ENCODE measurements at regions not wholly inside any gene's neighbourhood (a gene's known extent, or its start where the extent isn't known, plus 50 kb on each side); places are given as distances from the start of the nearest gene placed in this dataset.

- H3K9me3 Mint-ChIP-seq (ENCODE audit: low read depth) = no peaks in the 10 kb centered on the region
- H3K27ac Mint-ChIP-seq = no peak overlapping the region
- H3K36me3 Mint-ChIP-seq (ENCODE audit: insufficient read depth) = no peaks in the 10 kb centered on the region
- no peak for TF ChIP-seq CTCF (IDR thresholded peaks at IDR 0.05; ENCODE audit: unreplicated experiment)
- DNase-seq (ENCODE audit: low spot score, unreplicated experiment) = no peak
- peaks cover 14% of the 10 kb centered on the region for H3K27me3 Mint-ChIP-seq
- H3K4me3 Mint-ChIP-seq (ENCODE audit: low read depth) = no peak overlapping the region
- peaks cover 15% of the 10 kb centered on the region for H3K4me1 Mint-ChIP-seq (ENCODE audit: low read depth)
These were observed 136.9 kb downstream of the CD83 start for GRCh38 chr6:14254505-14254904.

GRCh38 chr6:14255916-14256315 is 138.3 kb downstream of the CD83 start:
- no peak overlapping the region for H3K4me3 Mint-ChIP-seq (ENCODE audit: low read depth)
- peaks cover 16% of the 10 kb centered on the region for H3K4me1 Mint-ChIP-seq (ENCODE audit: low read depth)
- no peak for DNase-seq (ENCODE audit: low spot score, unreplicated experiment)
- TF ChIP-seq CTCF (IDR thresholded peaks at IDR 0.05; ENCODE audit: unreplicated experiment) = no peak
- H3K27me3 Mint-ChIP-seq = peaks cover 14% of the 10 kb centered on the region
- no peaks in the 10 kb centered on the region for H3K36me3 Mint-ChIP-seq (ENCODE audit: insufficient read depth)
- peaks cover 3% of the 10 kb centered on the region for H3K9me3 Mint-ChIP-seq (ENCODE audit: low read depth)
- H3K27ac Mint-ChIP-seq = no peak overlapping the region

GRCh38 chr6:14258117-14258516 is 140.5 kb downstream of the CD83 start:
- Mint-ChIP-seq H3K4me3 (ENCODE audit: low read depth) (no peak overlapping the region), H3K36me3 (ENCODE audit: insufficient read depth) (peaks cover 3% of the 10 kb centered on the region), H3K27ac (peak overlapping the region; percentile 24), H3K27me3 (peaks cover 11% of the 10 kb centered on the region), H3K9me3 (ENCODE audit: low read depth) (peaks cover 9% of the 10 kb centered on the region), H3K4me1 (ENCODE audit: low read depth) (peaks cover 16% of the 10 kb centered on the region)
- TF ChIP-seq CTCF (IDR thresholded peaks at IDR 0.05; ENCODE audit: unreplicated experiment) = no peak
- DNase-seq (ENCODE audit: low spot score, unreplicated experiment) = no peak

- H3K36me3 Mint-ChIP-seq (ENCODE audit: insufficient read depth) = peaks cover 3% of the 10 kb centered on the region
- peaks cover 16% of the 10 kb centered on the region for H3K4me1 Mint-ChIP-seq (ENCODE audit: low read depth)
- no peak overlapping the region for H3K4me3 Mint-ChIP-seq (ENCODE audit: low read depth)
- TF ChIP-seq CTCF (IDR thresholded peaks at IDR 0.05; ENCODE audit: unreplicated experiment) = no peak
- peaks cover 11% of the 10 kb centered on the region for H3K27me3 Mint-ChIP-seq
- no peak for DNase-seq (ENCODE audit: low spot score, unreplicated experiment)
- peaks cover 13% of the 10 kb centered on the region for H3K9me3 Mint-ChIP-seq (ENCODE audit: low read depth)
- peak overlapping the region; percentile 30 for H3K27ac Mint-ChIP-seq
These were observed 141.4 kb downstream of the CD83 start for GRCh38 chr6:14258695-14259593.

- Mint-ChIP-seq H3K27ac (peak overlapping the region; percentile 30), H3K4me1 (ENCODE audit: low read depth) (peaks cover 16% of the 10 kb centered on the region)
- TF ChIP-seq CTCF (IDR thresholded peaks at IDR 0.05; ENCODE audit: unreplicated experiment) = no peak
These were observed 142.1 kb downstream of the CD83 start for GRCh38 chr6:14259594-14260152.

More at GRCh38 chr6:14259594-14260152, 142.1 kb downstream of the CD83 start:
- no peak overlapping the region for H3K4me3 Mint-ChIP-seq (ENCODE audit: low read depth)
- H3K27me3 Mint-ChIP-seq = peaks cover 11% of the 10 kb centered on the region
- H3K9me3 Mint-ChIP-seq (ENCODE audit: low read depth) = peaks cover 18% of the 10 kb centered on the region
- DNase-seq (ENCODE audit: low spot score, unreplicated experiment) = no peak
- H3K36me3 Mint-ChIP-seq (ENCODE audit: insufficient read depth) = peaks cover 3% of the 10 kb centered on the region

All from progenitor cell of endocrine pancreas (in vitro differentiated cells).